ENCODE measurements at regions not wholly inside any gene's neighbourhood (a gene's known extent, or its start where the extent isn't known, plus 50 kb on each side); places are given as distances from the start of the nearest gene placed in this dataset.

GRCh38 chr6:6407071-6407741 is 86.7 kb upstream of the F13A1 start:
- H3K27ac ChIP-seq (ENCODE audit: low read length in 2 of 2): peak overlapping the region; percentile 65 to 69
- TF ChIP-seq CTCF (IDR thresholded peaks at IDR 0.05) (no peak), EZH2 (IDR thresholded peaks at IDR 0.05; ENCODE audit: borderline replicate concordance, insufficient read depth, low read depth, low read length, poor library complexity, severe bottlenecking) (no peak)
- intact Hi-C loops (cut with micrococcal nuclease): loop anchor here (1.0 kb wide), 4 partner anchors 16 to 181 kb away; partner anchors contain the start of gene LY86
- H3K9me3 ChIP-seq (ENCODE audit: control extremely low read depth in 1 of 3, control insufficient read depth in 2 of 3, insufficient read depth in 1 of 3, low read length in 2 of 3): no peaks in the 10 kb centered on the region
- Mint-ChIP-seq H3K27me3 (peaks cover 24% of the 10 kb centered on the region), H3K27ac (no peak overlapping the region), H3K9me3 (ENCODE audit: insufficient read depth) (no peaks in the 10 kb centered on the region), H3K4me3 (no peak overlapping the region), H3K4me1 (peaks cover 4% of the 10 kb centered on the region)
- 0% methylated on average over 4 of the region's 4 CpGs for WGBS (ENCODE audit: insufficient coverage)
- no peaks in the 10 kb centered on the region for H4K20me1 ChIP-seq (ENCODE audit: control insufficient read depth, insufficient read depth, low read length, poor library complexity, severe bottlenecking)
- no peaks in the 10 kb centered on the region for H3K36me3 ChIP-seq (replicated peaks in 1 of 2; ENCODE audit: control extremely low read depth in 1 of 2, control insufficient read depth in 1 of 2, extremely low read depth in 1 of 2, insufficient read depth in 2 of 2, low read length in 1 of 2)
- peak overlapping the region; percentile 65 for H3K4me2 ChIP-seq (replicated peaks; ENCODE audit: low read depth, low read length, poor library complexity, severe bottlenecking)
- DNase-seq: peak; percentile 90
- peak overlapping the region; percentile 35 for H3K9ac ChIP-seq (ENCODE audit: low read length)
- H3K27me3 ChIP-seq (replicated peaks in 1 of 4; ENCODE audit: control extremely low read depth in 1 of 4, control insufficient read depth in 3 of 4, insufficient read depth in 4 of 4, low read length in 3 of 4): peaks cover 0 to 18% (median 14%) of the 10 kb centered on the region in 4 experiments
- H3K4me3 ChIP-seq (ENCODE audit: control extremely low read depth in 1 of 5, extremely low read depth in 1 of 5, insufficient read depth in 1 of 5, low read depth in 2 of 5, low read length in 4 of 5): peak overlapping the region in 3 of 5 experiments; percentile 1 to 45 (median 32)
- H3K4me1 ChIP-seq (ENCODE audit: control insufficient read depth in 2 of 2, insufficient read depth in 2 of 2, low read length in 2 of 2): peaks cover 24 to 25% of the 10 kb centered on the region in 2 donors
- no peak overlapping the region for H2AFZ ChIP-seq (ENCODE audit: insufficient read depth, low read depth, low read length, poor library complexity, severe bottlenecking)
- CTCF ChIA-PET: interaction anchor here (0.6 to 2.9 kb wide), 14 partner anchors 9 to 1403 kb away, joined by 3 to 23 read pairs (median 4); partner anchors contain the start of gene RPP40
- no peaks in the 10 kb centered on the region for H3K79me2 ChIP-seq (ENCODE audit: control insufficient read depth, insufficient read depth, low read length)
- POLR2A ChIA-PET: interaction anchor here (2.6 to 2.9 kb wide), 2 partner anchors 15 to 75 kb away, joined by 13 to 64 read pairs; no protein-coding TSS in a partner anchor
- peak; percentile 85 for ATAC-seq (ENCODE audit: low read depth)

GRCh38 chr6:6409397-6410030 is 89.1 kb upstream of the F13A1 start:
- Histone ChIP-seq H3K4me2 (replicated peaks; ENCODE audit: low read depth, low read length, poor library complexity, severe bottlenecking) (no peak overlapping the region), H3K79me2 (ENCODE audit: control insufficient read depth, insufficient read depth, low read length) (no peaks in the 10 kb centered on the region), H3K27me3 (replicated peaks in 1 of 4; ENCODE audit: control extremely low read depth in 1 of 4, control insufficient read depth in 3 of 4, insufficient read depth in 4 of 4, low read length in 3 of 4) (peaks cover 0 to 11% (median 8%) of the 10 kb centered on the region in 4 experiments), H2AFZ (ENCODE audit: insufficient read depth, low read depth, low read length, poor library complexity, severe bottlenecking) (no peak overlapping the region), H4K20me1 (ENCODE audit: control insufficient read depth, insufficient read depth, low read length, poor library complexity, severe bottlenecking) (no peaks in the 10 kb centered on the region), H3K9me3 (ENCODE audit: control extremely low read depth in 1 of 3, control insufficient read depth in 2 of 3, insufficient read depth in 1 of 3, low read length in 2 of 3) (no peaks in the 10 kb centered on the region), H3K4me1 (ENCODE audit: control insufficient read depth in 2 of 2, insufficient read depth in 2 of 2, low read length in 2 of 2) (peaks cover 24 to 25% of the 10 kb centered on the region in 2 donors), H3K4me3 (ENCODE audit: control extremely low read depth in 1 of 5, extremely low read depth in 1 of 5, insufficient read depth in 1 of 5, low read depth in 2 of 5, low read length in 4 of 5) (no peak overlapping the region), H3K9ac (ENCODE audit: low read length) (no peak overlapping the region), H3K36me3 (replicated peaks in 1 of 2; ENCODE audit: control extremely low read depth in 1 of 2, control insufficient read depth in 1 of 2, extremely low read depth in 1 of 2, insufficient read depth in 2 of 2, low read length in 1 of 2) (no peaks in the 10 kb centered on the region), H3K27ac (ENCODE audit: low read length in 2 of 2) (no peak overlapping the region)
- TF ChIP-seq EZH2 (IDR thresholded peaks at IDR 0.05; ENCODE audit: borderline replicate concordance, insufficient read depth, low read depth, low read length, poor library complexity, severe bottlenecking) (no peak), CTCF (IDR thresholded peaks at IDR 0.05) (no peak)
- Mint-ChIP-seq H3K27me3 (peaks cover 16% of the 10 kb centered on the region), H3K27ac (peak overlapping the region; percentile 56), H3K4me3 (no peak overlapping the region), H3K4me1 (peaks cover 4% of the 10 kb centered on the region), H3K9me3 (ENCODE audit: insufficient read depth) (no peaks in the 10 kb centered on the region)
- POLR2A ChIA-PET: no interaction called here
- CTCF ChIA-PET: interaction anchor here (1.9 kb wide), 1 partner anchor 85 kb away, joined by 4 read pairs; no protein-coding TSS in a partner anchor
- WGBS (ENCODE audit: insufficient coverage): 76% methylated on average over 7 of the region's 7 CpGs
- DNase-seq (no peak), ATAC-seq (ENCODE audit: low read depth) (no peak)
- intact Hi-C loops (cut with micrococcal nuclease): no loop called here
